ENCODE measurements at regions not wholly inside any gene's neighbourhood (a gene's known extent, or its start where the extent isn't known, plus 50 kb on each side); places are given as distances from the start of the nearest gene placed in this dataset.

DNA sequence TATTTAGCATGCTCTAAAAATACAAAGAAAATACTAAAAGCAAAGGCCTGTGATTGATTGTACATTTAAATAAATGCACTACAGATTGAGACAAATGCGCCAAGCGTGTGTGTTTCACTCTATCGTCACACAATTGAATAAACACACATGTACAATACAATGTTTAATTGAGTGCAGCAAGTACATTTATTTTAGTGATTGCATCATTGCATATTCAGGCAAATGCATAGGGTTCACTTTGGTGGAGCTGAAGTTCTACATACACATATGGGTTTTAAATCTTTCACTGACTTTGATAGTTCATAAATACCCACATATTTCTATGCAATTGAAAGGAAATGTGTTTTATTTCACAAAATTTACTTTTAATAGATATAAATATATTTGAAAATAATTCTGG lies 750.6 kb upstream of the MMS22L start:
- Mint-ChIP-seq H3K36me3 (ENCODE audit: low read depth) (no peaks in the 10 kb centered on the region), H3K4me1 (no peaks in the 10 kb centered on the region), H3K4me3 (no peak overlapping the region), H3K27ac (no peak overlapping the region), H3K27me3 (no peaks in the 10 kb centered on the region)
- ATAC-seq, result no peak
- no peaks in the 10 kb centered on the region for H3K9me3 ChIP-seq (ENCODE audit: control insufficient read depth, low read length, poor library complexity, severe bottlenecking)
- DNase-seq, result no peak

DNA sequence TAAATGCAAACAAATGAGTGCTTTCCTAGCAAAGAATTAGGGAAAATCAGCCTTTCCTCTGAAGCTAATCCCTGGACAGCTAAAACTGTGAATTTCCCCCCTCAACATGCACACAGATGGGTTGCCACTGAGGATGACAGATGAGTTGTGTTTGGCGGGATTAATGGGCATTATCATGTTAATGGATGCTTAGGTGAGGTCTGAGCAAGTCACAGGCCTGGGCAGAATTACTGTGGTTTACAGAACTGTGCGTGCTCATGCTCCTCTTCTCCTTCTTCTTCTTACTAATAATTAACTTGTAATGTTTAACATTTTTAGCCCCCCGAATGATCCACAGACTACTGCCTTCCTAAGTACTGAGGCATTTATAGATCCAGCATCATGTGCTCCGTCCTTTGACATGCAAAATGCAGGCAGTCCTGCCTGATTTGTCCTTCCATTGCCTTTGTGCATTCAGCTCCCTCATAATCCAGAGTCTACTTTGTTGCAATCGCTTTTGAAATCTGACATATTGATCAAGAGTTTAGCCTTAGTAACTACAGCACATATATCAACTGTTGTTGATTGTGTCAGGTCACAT lies 753.4 kb upstream of the MMS22L start:
- H3K4me1 Mint-ChIP-seq, result no peaks in the 10 kb centered on the region
- H3K36me3 Mint-ChIP-seq (ENCODE audit: low read depth), result no peaks in the 10 kb centered on the region
- ATAC-seq, result no peak
- H3K27ac Mint-ChIP-seq, result no peak overlapping the region
- H3K9me3 ChIP-seq (ENCODE audit: control insufficient read depth, low read length, poor library complexity, severe bottlenecking), result no peaks in the 10 kb centered on the region
- no peak overlapping the region for H3K4me3 Mint-ChIP-seq
- no peaks in the 10 kb centered on the region for H3K27me3 Mint-ChIP-seq
- DNase-seq, result no peak

DNA sequence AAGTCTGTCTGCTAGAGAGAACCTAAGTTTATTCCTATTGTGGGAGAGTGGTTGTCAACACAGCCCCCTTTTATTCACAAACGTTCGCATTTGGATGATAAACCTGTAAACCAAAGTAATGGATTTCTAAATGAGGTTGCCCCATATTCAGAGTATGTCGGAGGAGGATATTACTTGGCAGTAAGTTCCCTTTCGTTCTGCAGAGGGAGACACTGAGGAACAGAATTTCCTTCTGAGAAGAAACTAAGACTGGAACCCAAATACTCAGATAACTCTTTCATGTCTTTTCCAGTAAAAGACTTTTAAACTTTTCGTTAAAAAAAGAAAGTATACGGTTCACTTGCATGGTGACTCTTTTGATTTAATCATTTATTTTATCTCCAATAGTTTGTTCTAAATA lies 754.6 kb upstream of the MMS22L start:
- H3K4me1 Mint-ChIP-seq, result no peaks in the 10 kb centered on the region
- H3K36me3 Mint-ChIP-seq (ENCODE audit: low read depth), result no peaks in the 10 kb centered on the region

DNA sequence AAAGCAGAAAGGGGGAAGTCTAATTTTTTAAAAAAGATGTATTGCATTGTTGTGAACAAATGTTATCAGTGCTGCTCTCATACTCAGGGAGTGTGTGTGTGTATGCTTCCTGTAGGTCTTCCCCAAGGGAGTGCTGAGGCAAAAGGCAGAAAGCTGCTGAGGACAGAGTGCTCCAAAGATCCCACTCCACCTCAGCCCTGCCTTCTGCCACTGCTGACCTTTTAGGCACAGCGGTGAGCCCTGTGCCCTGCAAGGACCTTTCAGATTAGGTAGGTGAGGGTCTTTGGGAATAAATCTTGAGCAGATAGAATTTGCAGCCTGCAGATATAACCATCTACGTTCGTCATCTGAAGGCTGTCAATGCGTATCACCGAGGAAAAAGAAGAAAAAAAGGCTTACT lies 756.4 kb upstream of the MMS22L start:
- Mint-ChIP-seq H3K27ac (no peak overlapping the region), H3K4me3 (no peak overlapping the region), H3K36me3 (ENCODE audit: low read depth) (no peaks in the 10 kb centered on the region), H3K4me1 (no peaks in the 10 kb centered on the region), H3K27me3 (no peaks in the 10 kb centered on the region)
- H3K9me3 ChIP-seq (ENCODE audit: control insufficient read depth, low read length, poor library complexity, severe bottlenecking), result no peaks in the 10 kb centered on the region
- no peak for ATAC-seq
- DNase-seq, result no peak

More for the DNA sequence above, 754.6 kb upstream of the MMS22L start:
- Mint-ChIP-seq H3K27ac (no peak overlapping the region), H3K4me3 (no peak overlapping the region), H3K27me3 (no peaks in the 10 kb centered on the region)
- DNase-seq (no peak), ATAC-seq (no peak)
- H3K9me3 ChIP-seq (ENCODE audit: control insufficient read depth, low read length, poor library complexity, severe bottlenecking), result no peaks in the 10 kb centered on the region

DNA sequence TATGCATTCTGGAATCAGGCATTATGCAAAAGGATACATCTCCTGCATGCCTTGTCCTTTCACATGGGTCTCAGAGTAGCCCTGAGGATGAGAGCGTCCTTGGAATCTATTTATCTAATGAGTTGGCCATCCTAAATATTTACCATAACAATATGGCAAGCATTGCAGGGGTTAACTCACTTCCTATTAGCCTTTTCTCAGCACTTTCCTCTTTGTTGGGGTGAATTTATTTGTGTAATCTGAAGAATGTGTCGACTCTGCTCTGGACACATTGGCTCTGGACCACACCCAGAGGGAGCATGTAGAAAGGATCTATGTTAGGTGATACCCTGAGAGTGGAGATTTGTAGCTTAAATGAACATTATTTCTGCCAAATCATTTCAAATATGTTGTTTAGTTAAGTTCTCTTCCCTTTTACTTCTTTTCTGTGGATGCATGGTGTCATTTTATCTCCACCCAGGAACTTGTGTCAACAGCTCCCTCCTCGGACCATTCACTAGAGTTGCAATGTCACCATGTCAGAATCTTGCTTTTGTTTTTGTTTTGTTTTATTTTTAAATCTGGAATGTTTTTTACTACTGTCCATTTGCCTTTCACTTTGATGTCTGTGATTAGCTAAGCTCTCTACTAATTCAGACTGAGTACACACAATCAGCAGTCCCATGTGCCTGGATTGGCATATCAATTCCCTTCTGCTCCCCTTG lies 757.0 kb upstream of the MMS22L start:
- Mint-ChIP-seq H3K27ac (no peak overlapping the region), H3K27me3 (no peaks in the 10 kb centered on the region), H3K36me3 (ENCODE audit: low read depth) (no peaks in the 10 kb centered on the region), H3K4me3 (no peak overlapping the region), H3K4me1 (no peaks in the 10 kb centered on the region)
- DNase-seq (no peak), ATAC-seq (no peak)
- H3K9me3 ChIP-seq (ENCODE audit: control insufficient read depth, low read length, poor library complexity, severe bottlenecking), result no peaks in the 10 kb centered on the region

DNA sequence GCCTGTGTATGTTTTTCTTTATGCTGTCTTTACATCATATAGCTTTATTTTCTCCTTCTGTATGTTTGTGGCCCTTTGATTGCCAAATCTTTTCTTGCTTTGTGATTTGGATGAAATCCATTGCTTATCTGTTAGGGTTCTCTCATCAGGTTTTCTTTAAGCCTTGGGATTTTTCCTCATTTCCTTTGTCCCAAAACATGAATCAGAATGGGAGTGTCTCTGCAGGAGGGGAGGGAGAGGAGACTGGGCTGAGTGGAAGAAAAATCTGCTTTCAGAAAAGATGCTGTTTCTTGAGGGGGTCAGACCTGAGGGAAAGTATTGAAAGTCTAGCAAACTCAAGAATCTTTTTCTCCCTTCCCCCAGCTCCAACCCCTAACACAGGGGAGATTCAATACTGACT lies 758.0 kb upstream of the MMS22L start:
- no peaks in the 10 kb centered on the region for H3K36me3 Mint-ChIP-seq (ENCODE audit: low read depth)
- H3K9me3 ChIP-seq (ENCODE audit: control insufficient read depth, low read length, poor library complexity, severe bottlenecking), result no peaks in the 10 kb centered on the region
- no peak overlapping the region for H3K4me3 Mint-ChIP-seq
- no peaks in the 10 kb centered on the region for H3K4me1 Mint-ChIP-seq
- H3K27ac Mint-ChIP-seq, result no peak overlapping the region
- DNase-seq (no peak), ATAC-seq (no peak)
- H3K27me3 Mint-ChIP-seq, result no peaks in the 10 kb centered on the region

DNA sequence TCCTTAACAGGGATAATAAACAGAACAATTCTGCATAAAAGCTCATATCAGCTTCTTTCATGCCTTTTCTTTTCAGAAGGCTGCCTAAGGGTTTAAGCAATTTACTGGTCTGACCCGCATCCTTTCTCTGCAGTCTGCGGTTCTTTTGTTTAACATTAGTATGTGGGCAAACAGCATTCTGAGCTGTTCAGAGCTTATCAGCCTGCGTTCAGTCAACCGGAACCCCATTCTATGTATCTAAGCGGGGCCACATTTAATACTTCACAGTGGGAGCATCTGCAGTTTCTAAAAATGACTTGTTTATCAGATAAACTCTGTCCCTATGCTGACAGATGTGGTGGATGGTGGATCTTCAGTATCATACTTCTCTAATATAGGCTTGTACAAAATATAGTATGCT lies 758.9 kb upstream of the MMS22L start:
- no peaks in the 10 kb centered on the region for H3K9me3 ChIP-seq (ENCODE audit: control insufficient read depth, low read length, poor library complexity, severe bottlenecking)
- Mint-ChIP-seq H3K27me3 (no peaks in the 10 kb centered on the region), H3K4me1 (no peaks in the 10 kb centered on the region), H3K36me3 (ENCODE audit: low read depth) (no peaks in the 10 kb centered on the region), H3K4me3 (no peak overlapping the region), H3K27ac (no peak overlapping the region)
- no peak for DNase-seq
- no peak for ATAC-seq

DNA sequence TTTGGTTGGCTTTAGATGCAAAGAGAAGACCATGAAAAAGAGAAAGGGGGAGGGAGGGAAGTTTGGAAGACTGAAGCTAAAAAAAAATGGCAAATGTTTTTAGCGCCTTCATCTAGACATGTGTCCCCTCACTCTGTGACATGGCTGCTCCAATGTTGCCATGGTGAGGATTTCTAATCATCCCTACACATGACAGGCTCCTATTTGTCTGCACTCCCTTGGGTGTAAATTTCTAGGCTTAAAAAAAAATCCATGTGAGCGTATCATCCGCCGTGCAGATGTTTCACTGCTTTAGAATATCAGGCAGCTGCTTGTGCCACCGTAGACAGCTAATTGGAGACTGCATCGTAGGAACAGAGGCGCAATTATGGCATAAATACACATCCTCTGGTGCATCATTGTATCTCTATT lies 761.1 kb upstream of the MMS22L start:
- H3K36me3 Mint-ChIP-seq (ENCODE audit: low read depth), result no peaks in the 10 kb centered on the region
- no peaks in the 10 kb centered on the region for H3K9me3 ChIP-seq (ENCODE audit: control insufficient read depth, low read length, poor library complexity, severe bottlenecking)
- no peak overlapping the region for H3K4me3 Mint-ChIP-seq
- no peak for ATAC-seq
- no peak overlapping the region for H3K27ac Mint-ChIP-seq
- no peaks in the 10 kb centered on the region for H3K4me1 Mint-ChIP-seq
- no peaks in the 10 kb centered on the region for H3K27me3 Mint-ChIP-seq
- DNase-seq, result no peak

DNA sequence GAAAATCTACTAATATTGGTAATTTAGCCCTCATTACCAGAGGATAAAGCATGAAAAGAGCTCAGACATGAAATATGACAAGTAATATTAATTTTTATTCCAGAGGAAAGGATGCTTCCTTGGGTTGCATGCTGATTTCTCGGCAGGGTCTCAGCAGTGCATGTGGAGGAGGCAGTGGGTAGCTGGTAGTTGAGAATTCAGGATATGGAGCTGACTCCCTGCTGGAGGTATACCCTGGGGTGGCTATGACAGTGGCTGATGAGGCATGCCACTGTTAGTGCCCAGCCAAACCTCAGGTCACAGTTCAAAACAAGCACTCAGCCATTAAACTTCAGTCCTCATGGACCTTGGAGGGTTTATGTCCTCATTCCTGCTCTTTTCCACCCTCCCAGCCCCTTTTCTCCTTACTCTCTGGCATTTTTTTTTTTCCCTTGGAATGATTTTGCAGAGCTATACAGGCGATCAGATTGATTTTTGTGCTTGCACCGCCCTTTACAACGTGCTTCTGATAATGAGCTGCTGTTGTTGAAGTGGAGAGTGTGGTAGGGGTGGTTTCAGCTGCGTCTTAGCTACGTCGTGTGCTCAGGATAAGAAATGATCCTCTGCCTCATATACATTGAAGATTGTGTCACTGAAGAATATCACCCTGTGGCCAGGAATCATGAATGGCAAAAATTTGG lies 761.9 kb upstream of the MMS22L start:
- H3K27ac Mint-ChIP-seq, result no peak overlapping the region
- no peaks in the 10 kb centered on the region for H3K4me1 Mint-ChIP-seq
- ATAC-seq (no peak), DNase-seq (no peak)
- no peaks in the 10 kb centered on the region for H3K27me3 Mint-ChIP-seq
- H3K4me3 Mint-ChIP-seq, result no peak overlapping the region
- no peaks in the 10 kb centered on the region for H3K36me3 Mint-ChIP-seq (ENCODE audit: low read depth)
- no peaks in the 10 kb centered on the region for H3K9me3 ChIP-seq (ENCODE audit: control insufficient read depth, low read length, poor library complexity, severe bottlenecking)

DNA sequence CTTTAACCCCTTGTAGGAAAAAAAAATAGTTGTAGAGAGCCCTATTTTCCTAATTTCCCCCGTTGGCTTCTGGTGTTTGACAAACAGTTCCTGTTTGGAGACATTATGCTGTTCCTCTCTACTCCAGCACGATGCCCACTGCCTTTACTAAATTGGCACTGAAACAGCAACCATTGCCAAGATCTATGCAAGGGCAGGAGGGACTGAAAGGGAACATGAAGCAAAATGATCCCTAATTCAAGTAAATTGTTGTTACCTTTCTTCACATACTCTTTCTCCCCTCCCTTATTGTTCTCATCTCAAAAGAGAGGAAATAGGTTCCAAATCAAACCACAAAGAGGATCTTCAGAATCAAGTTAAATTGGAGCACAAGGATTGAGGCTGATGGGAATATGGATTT lies 764.1 kb upstream of the MMS22L start:
- no peak for DNase-seq
- Mint-ChIP-seq H3K36me3 (ENCODE audit: low read depth) (no peaks in the 10 kb centered on the region), H3K4me1 (no peaks in the 10 kb centered on the region), H3K27ac (no peak overlapping the region), H3K27me3 (no peaks in the 10 kb centered on the region), H3K4me3 (no peak overlapping the region)
- no peak for ATAC-seq
- H3K9me3 ChIP-seq (ENCODE audit: control insufficient read depth, low read length, poor library complexity, severe bottlenecking), result no peaks in the 10 kb centered on the region

DNA sequence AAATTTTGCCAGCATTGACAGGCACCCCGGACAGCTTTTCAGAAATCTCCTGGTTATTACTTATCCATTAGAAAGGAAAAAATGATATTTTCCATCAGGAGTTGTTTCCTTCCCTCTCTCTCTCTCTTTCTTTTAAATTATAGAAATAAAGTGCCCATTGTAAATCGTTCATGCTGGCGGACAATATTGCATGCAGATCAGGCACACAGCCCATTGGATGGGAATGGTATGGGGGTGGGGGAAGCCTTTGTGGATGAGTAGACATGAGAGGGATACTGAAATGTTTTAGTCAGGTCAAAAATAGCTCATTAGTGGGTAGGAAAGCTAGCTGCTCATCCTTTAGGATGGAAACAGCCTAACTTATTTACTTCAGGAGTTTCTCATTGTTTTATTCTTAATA lies 764.9 kb upstream of the MMS22L start:
- DNase-seq, result no peak

DNA sequence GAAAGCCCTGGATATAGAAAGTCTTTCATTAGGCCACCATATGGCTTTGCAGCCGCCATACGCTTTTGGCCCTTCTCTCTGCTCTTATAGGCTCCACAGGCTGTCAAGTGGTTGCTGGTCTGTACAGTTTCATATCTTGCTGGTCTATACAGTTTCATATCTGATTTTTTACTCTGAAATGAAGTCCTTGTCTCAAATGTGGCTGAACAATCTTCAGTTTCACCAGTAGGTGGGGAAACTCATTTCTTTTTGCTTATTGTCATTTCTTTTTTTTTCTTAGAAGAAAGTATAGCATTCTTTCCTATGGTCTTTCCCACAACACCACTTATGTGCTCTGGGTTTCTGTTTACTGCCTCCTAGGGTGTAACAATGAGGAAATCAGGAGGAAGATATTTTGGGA lies 771.4 kb upstream of the MMS22L start:
- no peaks in the 10 kb centered on the region for H3K9me3 ChIP-seq (ENCODE audit: control insufficient read depth, low read length, poor library complexity, severe bottlenecking)
- H3K27ac Mint-ChIP-seq, result no peak overlapping the region
- no peaks in the 10 kb centered on the region for H3K27me3 Mint-ChIP-seq
- H3K36me3 Mint-ChIP-seq (ENCODE audit: low read depth), result no peaks in the 10 kb centered on the region
- H3K4me3 Mint-ChIP-seq, result no peak overlapping the region
- no peaks in the 10 kb centered on the region for H3K4me1 Mint-ChIP-seq
- ATAC-seq (no peak), DNase-seq (no peak)

More for the DNA sequence above, 764.9 kb upstream of the MMS22L start:
- Mint-ChIP-seq H3K27ac (no peak overlapping the region), H3K36me3 (ENCODE audit: low read depth) (no peaks in the 10 kb centered on the region), H3K4me1 (no peaks in the 10 kb centered on the region), H3K27me3 (no peaks in the 10 kb centered on the region), H3K4me3 (no peak overlapping the region)
- no peaks in the 10 kb centered on the region for H3K9me3 ChIP-seq (ENCODE audit: control insufficient read depth, low read length, poor library complexity, severe bottlenecking)
- ATAC-seq, result no peak

DNA sequence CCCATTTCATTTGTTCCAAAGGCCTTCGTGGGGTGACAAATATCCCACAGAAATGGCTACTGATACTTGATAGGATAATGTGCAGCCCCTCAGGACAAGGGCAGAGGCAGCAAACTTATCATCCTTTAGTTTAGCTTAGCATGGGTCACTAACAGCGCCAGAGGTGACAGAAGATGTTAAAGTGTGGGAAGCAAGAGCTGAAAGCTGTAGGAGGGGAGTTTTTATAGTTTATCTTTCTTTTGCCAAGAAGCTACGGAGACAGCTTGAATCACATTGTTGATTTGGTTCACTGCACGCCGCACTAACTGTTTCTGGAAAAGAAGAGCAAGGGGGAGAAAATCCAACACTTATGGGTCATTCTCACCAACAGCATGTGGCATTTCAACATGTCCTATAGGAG lies 773.9 kb upstream of the MMS22L start:
- Mint-ChIP-seq H3K36me3 (ENCODE audit: low read depth) (no peaks in the 10 kb centered on the region), H3K4me3 (no peak overlapping the region), H3K27ac (no peak overlapping the region), H3K27me3 (no peaks in the 10 kb centered on the region), H3K4me1 (no peaks in the 10 kb centered on the region)
- H3K9me3 ChIP-seq (ENCODE audit: control insufficient read depth, low read length, poor library complexity, severe bottlenecking), result no peaks in the 10 kb centered on the region
- no peak for ATAC-seq
- no peak for DNase-seq

DNA sequence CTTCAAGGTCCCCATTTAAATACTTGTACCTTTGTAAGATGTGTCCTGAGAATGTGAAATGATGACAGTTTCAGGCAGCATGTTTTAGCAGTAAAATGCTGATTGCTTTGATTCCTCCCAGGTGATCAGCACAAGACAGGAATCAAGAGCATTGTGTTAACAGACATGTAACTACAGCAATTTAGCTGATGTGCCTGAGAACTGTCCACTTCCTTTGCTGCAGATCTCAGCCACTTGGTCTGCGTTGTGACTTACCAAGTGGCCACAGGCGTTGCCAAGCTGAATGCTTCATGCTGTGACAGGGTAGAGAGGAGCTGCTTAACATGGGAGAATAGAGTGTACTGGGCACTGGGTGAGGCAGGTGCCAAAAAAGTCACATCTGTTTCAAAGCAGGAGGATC lies 767.0 kb upstream of the POU3F2 start:
- H3K9me3 ChIP-seq (ENCODE audit: control insufficient read depth, low read length, poor library complexity, severe bottlenecking), result no peaks in the 10 kb centered on the region
- no peak overlapping the region for H3K27ac Mint-ChIP-seq
- ATAC-seq (no peak), DNase-seq (no peak)
- H3K4me3 Mint-ChIP-seq, result no peak overlapping the region
- H3K4me1 Mint-ChIP-seq, result no peaks in the 10 kb centered on the region
- no peaks in the 10 kb centered on the region for H3K36me3 Mint-ChIP-seq (ENCODE audit: low read depth)
- no peaks in the 10 kb centered on the region for H3K27me3 Mint-ChIP-seq

All from T-helper 17 cell (primary cell).